ENCODE measurements at regions not wholly inside any gene's neighbourhood (a gene's known extent, or its start where the extent isn't known, plus 50 kb on each side); places are given as distances from the start of the nearest gene placed in this dataset.
A peak's percentile ranks its signal among the peaks of the same experiment; 100 is the strongest.
"Not testable (repeated sequence)": the region's sequence is repeated elsewhere in the genome, so short reads cannot be mapped to it uniquely, and the experiment has no call there.

DNA sequence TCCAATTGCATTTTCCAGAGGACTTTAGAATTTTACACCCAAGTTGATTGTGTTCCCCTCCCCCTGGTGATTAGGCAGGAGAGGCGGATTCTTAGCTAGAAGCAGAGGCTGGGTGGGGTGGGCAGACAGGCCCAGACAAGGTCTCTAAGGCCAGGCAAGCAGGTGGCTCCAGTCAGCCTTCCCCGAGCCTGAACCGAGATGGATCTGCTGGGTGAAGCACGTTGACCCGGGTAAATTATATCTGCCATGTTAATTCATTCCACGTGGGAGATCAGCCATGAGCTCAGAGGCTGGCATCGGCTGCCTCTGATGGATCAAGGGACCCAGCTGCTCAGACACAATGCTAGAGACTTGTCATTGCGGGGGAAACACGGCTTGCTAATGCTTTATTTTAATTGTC lies 159.5 kb upstream of the MAFB start:
- DNase-seq (ENCODE audit: low spot score): peak; percentile 80

GRCh38 chr20:40849456-40849855 lies 160.4 kb upstream of the MAFB start:
- DNase-seq (ENCODE audit: low spot score): peak; percentile 18

DNA sequence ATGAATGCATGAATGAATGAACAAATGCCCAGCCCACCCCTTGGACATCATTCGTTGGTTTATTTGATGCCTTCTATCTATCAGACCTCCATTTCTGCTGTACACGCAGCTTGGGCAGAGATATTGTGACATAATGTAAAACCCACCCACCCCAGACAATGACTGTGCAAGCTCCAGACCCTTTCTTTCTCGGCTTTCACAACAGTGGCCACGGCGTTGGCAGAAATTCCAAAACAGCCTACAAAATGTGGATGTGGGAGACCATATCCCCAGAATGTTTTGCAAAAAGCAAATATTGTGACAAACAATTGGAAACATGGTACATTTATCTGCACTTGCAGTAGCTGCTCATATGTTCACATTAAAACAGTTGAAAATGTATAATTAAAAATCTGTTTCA lies 162.0 kb upstream of the MAFB start:
- DNase-seq (ENCODE audit: low spot score): no peak

GRCh38 chr20:40855269-40855668 lies 166.2 kb upstream of the MAFB start:
- no peak for DNase-seq (ENCODE audit: low spot score)

- no peak for DNase-seq (ENCODE audit: low spot score)
Measured at GRCh38 chr20:40856653-40857052, 167.6 kb upstream of the MAFB start.

DNA sequence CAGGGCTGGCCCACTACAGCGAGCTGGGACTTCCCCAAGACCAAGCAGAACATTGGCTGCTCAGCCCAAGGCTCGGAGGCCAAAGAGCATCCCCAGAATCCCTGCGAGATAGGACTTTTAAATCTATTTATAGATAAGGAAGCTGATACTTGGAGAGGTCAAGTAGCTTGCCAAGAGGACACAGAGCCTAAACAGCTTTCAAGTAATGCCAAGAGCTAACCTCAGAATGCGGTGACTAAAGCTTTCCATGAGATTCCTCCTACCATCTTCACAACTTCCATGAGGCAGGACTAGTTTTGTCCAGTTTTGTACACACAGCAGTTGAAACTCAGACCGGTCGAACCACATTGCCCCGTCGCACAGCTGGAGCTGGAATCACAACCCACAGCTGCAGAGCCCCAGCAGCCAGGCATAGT lies 168.1 kb upstream of the TOP1 start:
- DNase-seq (ENCODE audit: low spot score): no peak

GRCh38 chr20:40861427-40862008 lies 167.1 kb upstream of the TOP1 start:
- DNase-seq (ENCODE audit: low spot score): no peak

GRCh38 chr20:40863355-40863919 lies 165.2 kb upstream of the TOP1 start:
- DNase-seq (ENCODE audit: low spot score): no peak

GRCh38 chr20:40864470-40864869 lies 164.2 kb upstream of the TOP1 start:
- DNase-seq (ENCODE audit: low spot score): no peak

DNA sequence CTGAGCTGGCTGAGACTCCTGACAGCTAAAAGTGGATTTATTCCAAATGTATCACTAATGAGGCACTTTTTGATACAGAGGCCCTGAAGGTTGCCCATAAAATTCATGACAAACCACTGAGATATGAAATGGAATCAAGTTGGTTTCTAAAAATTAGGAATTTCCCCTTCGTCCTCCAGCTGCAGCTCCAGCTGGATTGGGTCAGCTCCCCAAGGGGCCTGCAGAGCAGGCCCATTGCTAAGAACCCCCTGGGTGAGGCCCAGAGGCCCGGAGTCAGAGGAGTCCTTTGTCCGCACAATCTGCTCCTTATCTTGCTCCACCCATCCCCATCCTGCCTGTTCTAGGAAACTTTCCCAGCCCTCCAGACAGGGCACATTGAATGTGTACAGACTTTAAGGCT lies 163.5 kb upstream of the TOP1 start:
- DNase-seq (ENCODE audit: low spot score): no peak

- DNase-seq (ENCODE audit: low spot score): no peak
Measured at GRCh38 chr20:40866056-40866455, 162.6 kb upstream of the TOP1 start.

GRCh38 chr20:40868551-40869217 lies 159.9 kb upstream of the TOP1 start:
- no peak for DNase-seq (ENCODE audit: low spot score)

- no peak for DNase-seq (ENCODE audit: low spot score)
Measured at GRCh38 chr20:40869218-40870147, 159.1 kb upstream of the TOP1 start.

DNA sequence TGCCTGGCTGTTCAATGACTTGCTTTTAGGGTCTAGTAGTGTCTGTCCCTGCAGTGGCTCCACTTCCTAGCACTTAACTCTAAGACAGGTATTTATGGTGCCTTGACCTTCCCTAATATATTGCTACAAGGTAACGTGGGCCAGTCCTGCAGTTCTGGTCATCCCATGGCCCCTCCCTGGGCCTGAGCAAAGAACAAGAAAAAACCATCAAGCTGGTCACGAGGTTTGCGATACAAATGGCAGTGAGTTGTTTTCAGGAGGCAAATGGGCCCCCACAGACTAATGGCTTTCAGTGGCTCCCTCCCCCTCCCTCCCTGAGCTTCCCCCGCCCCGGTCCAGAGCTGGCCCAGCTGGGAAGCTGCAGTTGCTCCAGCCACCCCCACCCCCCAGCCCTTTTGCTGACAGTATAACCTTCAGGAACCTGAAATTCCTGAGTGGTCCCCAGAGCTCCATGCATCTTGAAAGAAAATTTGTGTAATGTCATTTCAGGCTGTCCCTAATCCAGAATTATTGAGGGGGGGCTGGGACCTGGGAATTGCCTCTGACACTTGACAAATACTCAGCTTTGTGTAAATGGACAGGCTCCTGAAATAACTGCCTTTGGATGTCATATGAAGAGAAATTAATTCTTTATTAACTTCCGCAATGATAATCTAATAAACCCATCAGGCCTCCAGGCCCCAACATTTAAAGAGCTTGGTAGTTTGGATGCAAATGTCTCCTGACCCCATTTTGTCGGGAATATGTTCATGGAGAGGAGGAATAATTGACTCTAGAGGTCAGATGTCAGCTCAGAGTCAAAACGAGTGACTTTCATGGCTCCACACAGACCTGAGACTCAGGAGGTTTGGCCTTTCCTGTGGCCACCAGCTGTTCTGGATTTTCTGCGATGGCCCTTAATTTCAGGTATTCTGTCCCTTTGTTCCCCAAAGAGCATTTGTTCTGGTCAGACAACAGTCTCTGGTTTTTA lies 153.2 kb upstream of the TOP1 start:
- DNase-seq (ENCODE audit: low spot score): no peak

GRCh38 chr20:40878099-40878498 lies 150.5 kb upstream of the TOP1 start:
- not testable (repeated sequence) for DNase-seq (ENCODE audit: low spot score)

- no peak for DNase-seq (ENCODE audit: low spot score)
Measured at GRCh38 chr20:40880063-40880728, 148.4 kb upstream of the TOP1 start.

DNA sequence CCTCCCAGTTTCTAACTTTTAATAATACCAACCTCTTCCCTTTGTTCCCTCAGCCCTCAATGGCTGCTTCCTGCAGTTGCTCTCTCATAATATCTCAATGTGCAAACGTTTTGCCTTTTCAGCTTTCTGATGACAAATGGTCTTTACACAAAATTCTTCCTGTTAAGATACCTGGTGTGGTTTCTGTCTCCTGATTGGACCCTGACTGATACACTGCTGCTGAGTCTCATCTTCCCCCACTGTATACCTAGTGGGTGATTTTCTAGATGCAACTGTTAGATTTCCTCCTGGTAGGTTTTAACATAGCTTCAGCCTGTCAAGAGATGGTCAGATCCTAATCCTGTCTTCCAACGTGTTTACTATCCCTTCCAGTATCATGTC lies 147.9 kb upstream of the TOP1 start:
- DNase-seq (ENCODE audit: low spot score): no peak

DNA sequence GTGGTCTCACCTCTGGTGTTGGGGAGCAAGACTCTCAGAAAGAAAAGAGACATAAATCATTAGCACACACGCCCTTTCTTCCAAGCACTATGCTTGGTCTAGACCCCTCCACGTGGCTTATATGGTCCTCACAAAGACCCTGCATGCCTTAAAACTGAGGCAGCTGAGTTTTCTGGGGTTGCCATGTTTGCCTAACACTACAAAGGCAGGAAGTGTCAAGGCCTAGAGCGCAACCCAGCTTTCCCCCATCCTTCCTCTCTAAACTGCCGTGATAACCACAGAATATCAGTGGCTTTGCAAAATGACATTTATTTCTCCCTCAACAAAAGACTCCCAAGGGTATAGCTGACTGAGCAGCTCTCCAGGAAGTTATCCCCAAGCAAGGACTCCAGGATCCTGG lies 146.5 kb upstream of the TOP1 start:
- no peak for DNase-seq (ENCODE audit: low spot score)

DNA sequence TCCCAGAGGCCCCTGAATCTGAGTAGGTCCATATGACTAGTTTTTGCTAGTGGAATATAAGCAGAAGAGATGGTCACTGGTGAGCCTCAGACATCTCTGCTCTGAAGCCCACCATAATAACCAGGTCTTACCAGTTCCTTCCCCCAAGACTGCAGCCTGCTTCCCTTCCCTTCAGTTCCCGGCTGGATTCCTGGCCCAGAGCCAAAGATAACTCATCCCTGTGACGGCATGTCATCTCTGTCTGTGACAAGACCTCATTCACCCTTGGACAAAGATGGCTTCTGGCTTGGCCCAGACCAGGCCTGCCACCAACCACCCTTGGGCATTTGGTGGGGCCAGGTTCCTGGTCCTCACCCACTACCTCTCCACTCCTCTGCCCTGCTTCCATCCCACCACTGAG lies 145.5 kb upstream of the TOP1 start:
- DNase-seq (ENCODE audit: low spot score): no peak

- DNase-seq (ENCODE audit: low spot score): no peak
Measured at GRCh38 chr20:40887105-40887504, 141.5 kb upstream of the TOP1 start.

Measured in mesenteric fat pad (tissue), 1 donor.